Karpas-422 (cell line): ENCODE measurements at regions not wholly inside any gene's neighbourhood (a gene's known extent, or its start where the extent isn't known, plus 50 kb on each side); places are given as distances from the start of the nearest gene placed in this dataset.
"Not testable (repeated sequence)": the region's sequence is repeated elsewhere in the genome, so short reads cannot be mapped to it uniquely, and the experiment has no call there.

Experiments used
- DNase-seq: peaks from one replicate; pipeline ENCODE4 v3.0.0-alpha.2; 2015
- H2AFZ ChIP-seq: fragments of 200-600 bp; sonication (generic); 2 replicates; pipeline ENCODE4 v1.6.1; 2014; ENCODE audit warnings: antibody characterized with exemption, low read length, mixed read lengths
- H3K27ac ChIP-seq: fragments of 200-600 bp; sonication (generic); 2 replicates; pipeline ENCODE4 v1.5.1; 2014; ENCODE audit warnings: mild to moderate bottlenecking, low read length, moderate library complexity
- H3K27me3 ChIP-seq: fragments of 200-600 bp; sonication (generic); 2 replicates; pipeline ENCODE4 v1.6.1; 2014; ENCODE audit warnings: low read length, mixed read lengths
- H3K36me3 ChIP-seq: fragments of 200-600 bp; sonication (generic); 2 replicates; pipeline ENCODE4 v1.6.1; 2014; ENCODE audit warnings: low read length, mixed read lengths; ENCODE audit not compliant: insufficient read depth
- H3K4me1 ChIP-seq: fragments of 200-600 bp; sonication (generic); 2 replicates; pipeline ENCODE4 v1.6.1; 2014; ENCODE audit warnings: mild to moderate bottlenecking, low read length, mixed read lengths
- H3K4me2 ChIP-seq: fragments of 200-600 bp; sonication (generic); 2 replicates; pipeline ENCODE4 v1.6.1; 2014; ENCODE audit warnings: low read length, low read depth, mild to moderate bottlenecking; ENCODE audit not compliant: poor library complexity, severe bottlenecking
- H3K4me3 ChIP-seq: fragments of 200-600 bp; sonication (generic); 2 replicates; pipeline ENCODE4 v1.5.1; 2014; ENCODE audit warnings: mild to moderate bottlenecking, antibody characterized with exemption, low read length, mixed read lengths
- H3K79me2 ChIP-seq: fragments of 200-600 bp; sonication (generic); 2 replicates; pipeline ENCODE4 v1.6.1; 2014; ENCODE audit warnings: mild to moderate bottlenecking, low read length, mixed read lengths
- H3K9ac ChIP-seq: fragments of 200-600 bp; sonication (generic); 2 replicates; pipeline ENCODE4 v1.6.0; 2014; ENCODE audit warnings: low read length
- H3K9me2 ChIP-seq: fragments of 200-600 bp; sonication (generic), shearing (Covaris generic); replicated peaks from 2 replicates; pipeline ENCODE4 v1.6.0; 2014; ENCODE audit warnings: mild to moderate bottlenecking, low read length, moderate library complexity; ENCODE audit not compliant: insufficient read depth
- H3K9me3 ChIP-seq: fragments of 300-700, 200-600 bp; sonication (generic); 2 replicates; pipeline ENCODE4 v1.6.1; 2014; ENCODE audit warnings: low read length, mixed read lengths
- H4K20me1 ChIP-seq: fragments of 200-600 bp; sonication (generic); 2 replicates; pipeline ENCODE4 v1.6.1; 2014; ENCODE audit warnings: mild to moderate bottlenecking, antibody characterized with exemption, low read length, low read depth; ENCODE audit not compliant: insufficient read depth

GRCh38 chr6:99148761-99149160, 200.7 kb downstream of the FAXC start:
- H3K4me2 ChIP-seq, result no peak overlapping the region
- H3K4me1 ChIP-seq, result no peaks in the 10 kb centered on the region
- H3K79me2 ChIP-seq, result no peaks in the 10 kb centered on the region
- no peaks in the 10 kb centered on the region for H3K9me2 ChIP-seq
- no peak for DNase-seq
- no peaks in the 10 kb centered on the region for H3K36me3 ChIP-seq
- no peak overlapping the region for H3K9ac ChIP-seq
- no peak overlapping the region for H2AFZ ChIP-seq
- no peaks in the 10 kb centered on the region for H3K9me3 ChIP-seq
- no peak overlapping the region for H3K27ac ChIP-seq
- H3K4me3 ChIP-seq, result no peak overlapping the region
- H3K27me3 ChIP-seq, result no peaks in the 10 kb centered on the region
- no peaks in the 10 kb centered on the region for H4K20me1 ChIP-seq

DNA sequence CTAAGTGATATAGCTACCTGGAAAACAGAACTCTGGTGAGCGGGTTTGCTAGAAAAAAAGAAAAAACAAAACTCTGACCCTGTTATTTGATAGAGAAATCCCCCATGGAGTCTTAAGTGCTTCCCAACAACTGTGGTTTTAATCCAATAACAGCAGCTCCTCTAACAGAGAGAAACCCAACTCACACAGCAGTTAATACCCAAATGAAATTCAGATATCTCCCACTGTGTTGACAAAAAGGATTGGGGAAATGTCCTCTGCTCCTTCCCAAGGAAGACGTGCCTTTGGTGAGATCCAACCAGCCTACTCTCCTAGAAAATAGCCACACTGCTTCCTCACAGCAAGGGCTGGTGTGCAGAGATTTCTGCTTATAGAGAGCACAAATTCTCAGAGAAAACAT, 200.4 kb upstream of the FBXL4 start:
- no peaks in the 10 kb centered on the region for H3K9me3 ChIP-seq
- no peak for DNase-seq
- no peaks in the 10 kb centered on the region for H3K4me1 ChIP-seq
- H3K27ac ChIP-seq, result no peak overlapping the region
- H3K9ac ChIP-seq, result no peak overlapping the region
- no peak overlapping the region for H3K4me2 ChIP-seq
- no peaks in the 10 kb centered on the region for H3K79me2 ChIP-seq
- no peaks in the 10 kb centered on the region for H3K9me2 ChIP-seq
- H2AFZ ChIP-seq, result no peak overlapping the region
- no peak overlapping the region for H3K4me3 ChIP-seq
- no peaks in the 10 kb centered on the region for H4K20me1 ChIP-seq
- H3K36me3 ChIP-seq, result no peaks in the 10 kb centered on the region
- H3K27me3 ChIP-seq, result no peaks in the 10 kb centered on the region

GRCh38 chr6:99147206-99147605, 199.5 kb upstream of the FBXL4 start:
- Histone ChIP-seq H2AFZ (no peak overlapping the region), H3K27ac (no peak overlapping the region), H3K27me3 (no peaks in the 10 kb centered on the region), H3K79me2 (no peaks in the 10 kb centered on the region), H3K36me3 (no peaks in the 10 kb centered on the region), H4K20me1 (no peaks in the 10 kb centered on the region), H3K9me3 (no peaks in the 10 kb centered on the region), H3K4me3 (no peak overlapping the region), H3K4me1 (no peaks in the 10 kb centered on the region), H3K4me2 (no peak overlapping the region), H3K9me2 (no peaks in the 10 kb centered on the region), H3K9ac (no peak overlapping the region)
- no peak for DNase-seq

DNA sequence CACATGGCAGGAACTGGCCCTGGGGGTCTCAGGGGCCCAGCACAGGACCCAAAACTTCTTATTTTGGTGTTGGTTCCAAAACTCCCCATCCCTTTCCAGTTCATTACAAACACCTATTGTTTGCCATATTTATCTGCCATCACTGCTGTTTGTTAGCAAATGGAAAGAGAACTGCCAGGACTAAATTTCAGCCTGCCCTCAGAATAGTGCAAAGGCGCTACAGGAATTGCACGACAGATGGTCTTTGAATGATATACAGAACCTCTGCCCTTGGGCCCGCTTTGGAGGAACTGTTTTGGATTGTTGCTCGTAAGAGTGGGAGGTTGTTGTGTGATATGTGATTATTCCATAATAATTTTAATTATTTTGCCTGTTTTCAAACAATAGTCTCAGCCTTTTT, 199.0 kb upstream of the FBXL4 start:
- H3K27ac ChIP-seq, result no peak overlapping the region
- H3K9me2 ChIP-seq, result no peaks in the 10 kb centered on the region
- no peaks in the 10 kb centered on the region for H3K36me3 ChIP-seq
- H3K4me2 ChIP-seq, result no peak overlapping the region
- no peaks in the 10 kb centered on the region for H3K79me2 ChIP-seq
- no peaks in the 10 kb centered on the region for H3K4me1 ChIP-seq
- H4K20me1 ChIP-seq, result no peaks in the 10 kb centered on the region
- no peak overlapping the region for H3K9ac ChIP-seq
- H2AFZ ChIP-seq, result no peak overlapping the region
- no peak overlapping the region for H3K4me3 ChIP-seq
- H3K9me3 ChIP-seq, result no peaks in the 10 kb centered on the region
- no peaks in the 10 kb centered on the region for H3K27me3 ChIP-seq
- DNase-seq, result no peak

GRCh38 chr6:99145738-99146137, 198.0 kb upstream of the FBXL4 start:
- no peaks in the 10 kb centered on the region for H3K79me2 ChIP-seq
- no peaks in the 10 kb centered on the region for H3K27me3 ChIP-seq
- no peak overlapping the region for H3K4me3 ChIP-seq
- H3K9ac ChIP-seq, result no peak overlapping the region
- DNase-seq, result no peak
- no peaks in the 10 kb centered on the region for H3K36me3 ChIP-seq
- H3K9me3 ChIP-seq, result no peaks in the 10 kb centered on the region
- no peaks in the 10 kb centered on the region for H4K20me1 ChIP-seq
- no peaks in the 10 kb centered on the region for H3K4me1 ChIP-seq
- no peaks in the 10 kb centered on the region for H3K9me2 ChIP-seq
- no peak overlapping the region for H3K27ac ChIP-seq
- no peak overlapping the region for H2AFZ ChIP-seq
- H3K4me2 ChIP-seq, result no peak overlapping the region

DNA sequence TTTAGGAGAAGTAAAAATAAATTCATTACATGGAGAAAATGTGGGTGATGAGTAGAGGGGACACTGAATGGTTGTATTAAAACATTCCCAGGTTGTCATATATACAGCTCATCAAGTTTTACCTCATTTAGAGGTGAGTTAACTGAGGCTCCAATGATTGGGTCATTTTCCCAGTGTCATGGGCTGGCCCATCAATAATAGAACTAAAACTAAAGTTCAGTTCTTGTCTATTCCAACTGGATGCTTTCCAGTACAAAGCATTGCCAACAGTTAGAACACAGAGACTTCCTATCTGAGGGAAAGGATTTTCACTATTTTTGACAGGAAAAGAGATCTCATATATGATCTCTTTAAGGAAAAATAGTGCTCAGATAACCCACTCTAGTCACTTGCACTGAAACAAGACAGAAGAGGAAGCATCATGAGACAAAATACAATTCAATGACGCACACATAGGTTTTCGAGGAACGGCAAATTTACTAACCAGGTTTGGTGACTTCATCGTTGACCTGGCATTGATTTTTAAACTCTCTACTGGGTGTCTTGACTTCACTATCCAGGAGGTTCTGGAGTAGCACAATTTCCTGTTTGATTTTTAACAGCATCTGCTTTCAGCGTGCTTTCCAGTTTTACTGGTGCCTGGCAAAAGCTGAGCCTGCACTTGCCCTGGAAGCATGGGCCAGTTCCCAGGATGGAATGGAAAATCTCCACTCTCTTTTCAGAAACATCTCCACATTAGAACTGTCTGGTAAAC, 195.5 kb upstream of the FBXL4 start:
- H2AFZ ChIP-seq, result no peak overlapping the region
- H3K9me2 ChIP-seq, result no peaks in the 10 kb centered on the region
- no peaks in the 10 kb centered on the region for H3K4me1 ChIP-seq
- no peaks in the 10 kb centered on the region for H3K36me3 ChIP-seq
- no peaks in the 10 kb centered on the region for H3K79me2 ChIP-seq
- H3K4me3 ChIP-seq, result no peak overlapping the region
- H3K9me3 ChIP-seq, result no peaks in the 10 kb centered on the region
- no peak for DNase-seq
- no peaks in the 10 kb centered on the region for H4K20me1 ChIP-seq
- no peak overlapping the region for H3K27ac ChIP-seq
- H3K4me2 ChIP-seq, result no peak overlapping the region
- no peaks in the 10 kb centered on the region for H3K27me3 ChIP-seq
- H3K9ac ChIP-seq, result no peak overlapping the region

DNA sequence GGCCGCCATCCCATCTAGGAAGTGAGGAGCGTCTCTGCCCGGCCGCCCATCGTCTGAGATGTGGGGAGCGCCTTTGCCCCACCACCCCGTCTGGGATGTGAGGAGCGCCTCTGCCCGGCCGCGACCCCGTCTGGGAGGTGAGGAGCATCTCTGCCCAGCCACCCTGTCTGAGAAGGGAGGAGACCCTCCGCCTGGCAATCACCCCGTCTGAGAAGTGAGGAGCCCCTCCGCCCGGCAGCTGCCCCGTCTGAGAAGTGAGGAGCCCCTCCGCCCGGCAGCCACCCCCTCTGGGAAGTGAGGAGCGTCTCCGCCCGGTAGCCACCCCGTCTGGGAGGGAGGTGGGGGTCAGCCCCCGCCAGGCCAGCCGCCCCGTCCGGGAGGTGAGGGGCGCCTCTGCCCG, 194.2 kb upstream of the FBXL4 start:
- H3K27ac ChIP-seq, H3K4me2 ChIP-seq, H3K9me2 ChIP-seq, H2AFZ ChIP-seq, H4K20me1 ChIP-seq, H3K9ac ChIP-seq, H3K36me3 ChIP-seq, DNase-seq, H3K4me3 ChIP-seq, H3K27me3 ChIP-seq, H3K4me1 ChIP-seq, H3K79me2 ChIP-seq, H3K9me3 ChIP-seq: not testable (repeated sequence)

- Histone ChIP-seq H3K9ac (no peak overlapping the region), H3K27me3 (no peaks in the 10 kb centered on the region), H3K4me3 (no peak overlapping the region), H4K20me1 (no peaks in the 10 kb centered on the region), H3K36me3 (no peaks in the 10 kb centered on the region), H3K27ac (no peak overlapping the region), H2AFZ (no peak overlapping the region), H3K4me1 (no peaks in the 10 kb centered on the region), H3K9me2 (no peaks in the 10 kb centered on the region), H3K79me2 (no peaks in the 10 kb centered on the region), H3K9me3 (no peaks in the 10 kb centered on the region), H3K4me2 (no peak overlapping the region)
- DNase-seq, result no peak
These were observed 190.7 kb upstream of the FBXL4 start for GRCh38 chr6:99138445-99138844.

GRCh38 chr6:99137314-99137713, 189.6 kb upstream of the FBXL4 start:
- H2AFZ ChIP-seq, result no peak overlapping the region
- no peaks in the 10 kb centered on the region for H3K9me3 ChIP-seq
- no peaks in the 10 kb centered on the region for H4K20me1 ChIP-seq
- no peaks in the 10 kb centered on the region for H3K4me1 ChIP-seq
- H3K36me3 ChIP-seq, result no peaks in the 10 kb centered on the region
- no peaks in the 10 kb centered on the region for H3K9me2 ChIP-seq
- H3K27me3 ChIP-seq, result no peaks in the 10 kb centered on the region
- no peak overlapping the region for H3K4me2 ChIP-seq
- H3K79me2 ChIP-seq, result no peaks in the 10 kb centered on the region
- H3K4me3 ChIP-seq, result no peak overlapping the region
- H3K9ac ChIP-seq, result no peak overlapping the region
- no peak overlapping the region for H3K27ac ChIP-seq
- DNase-seq, result no peak
